HL-60 (cell line): ENCODE measurements at regions not wholly inside any gene's neighbourhood (a gene's known extent, or its start where the extent isn't known, plus 50 kb on each side); places are given as distances from the start of the nearest gene placed in this dataset.

Experiments used
- DNase-seq, 2 experiments: peaks; one replicate each; pipeline ENCODE4 v3.0.0-alpha.2; 2010 to 2020; ENCODE audit warnings: low read depth in 1 of 2, low spot score in 1 of 2
- H3K27ac ChIP-seq: fragments of 250-450 bp; sonication (Bioruptor Pico); replicated peaks from 2 replicates; pipeline ENCODE4 v1.5.1; 2020; ENCODE audit warnings: mild to moderate bottlenecking, moderate library complexity
- H3K27me3 ChIP-seq: fragments of 250-450 bp; sonication (Bioruptor Pico); 2 replicates; pipeline ENCODE4 v1.5.1; 2021; ENCODE audit warnings: mild to moderate bottlenecking, moderate library complexity; ENCODE audit not compliant: insufficient read depth, poor library complexity, severe bottlenecking
- H3K4me3 ChIP-seq: replicated peaks from 2 replicates; pipeline ENCODE4 v1.5.1; 2011; ENCODE audit warnings: mild to moderate bottlenecking, control low read depth, low read length; ENCODE audit not compliant: insufficient read depth
- GABPA ChIP-seq: IDR thresholded peaks from 2 replicates; pipeline ENCODE4 v1.6.1; 2012; ENCODE audit warnings: low read depth
- POLR2AphosphoS5 ChIP-seq: IDR thresholded peaks from 2 replicates; pipeline ENCODE4 v1.6.1; 2012; ENCODE audit warnings: low read depth
- SPI1 ChIP-seq: IDR thresholded peaks from 2 replicates; pipeline ENCODE4 v1.6.1; 2012; ENCODE audit warnings: low read depth, mild to moderate bottlenecking, borderline replicate concordance
- TF ChIP-seq, protein P1 (sequence below): IDR thresholded peaks from one replicate; pipeline ENCODE4 v1.5.1; 2011; ENCODE audit warnings: low read length, control low read depth, inconsistent platforms; ENCODE audit not compliant: insufficient read depth
- TF ChIP-seq, protein P2 (sequence below): IDR thresholded peaks from 2 replicates; pipeline ENCODE4 v1.6.1; 2012; ENCODE audit warnings: low read depth; ENCODE audit not compliant: insufficient replicate concordance

DNA sequence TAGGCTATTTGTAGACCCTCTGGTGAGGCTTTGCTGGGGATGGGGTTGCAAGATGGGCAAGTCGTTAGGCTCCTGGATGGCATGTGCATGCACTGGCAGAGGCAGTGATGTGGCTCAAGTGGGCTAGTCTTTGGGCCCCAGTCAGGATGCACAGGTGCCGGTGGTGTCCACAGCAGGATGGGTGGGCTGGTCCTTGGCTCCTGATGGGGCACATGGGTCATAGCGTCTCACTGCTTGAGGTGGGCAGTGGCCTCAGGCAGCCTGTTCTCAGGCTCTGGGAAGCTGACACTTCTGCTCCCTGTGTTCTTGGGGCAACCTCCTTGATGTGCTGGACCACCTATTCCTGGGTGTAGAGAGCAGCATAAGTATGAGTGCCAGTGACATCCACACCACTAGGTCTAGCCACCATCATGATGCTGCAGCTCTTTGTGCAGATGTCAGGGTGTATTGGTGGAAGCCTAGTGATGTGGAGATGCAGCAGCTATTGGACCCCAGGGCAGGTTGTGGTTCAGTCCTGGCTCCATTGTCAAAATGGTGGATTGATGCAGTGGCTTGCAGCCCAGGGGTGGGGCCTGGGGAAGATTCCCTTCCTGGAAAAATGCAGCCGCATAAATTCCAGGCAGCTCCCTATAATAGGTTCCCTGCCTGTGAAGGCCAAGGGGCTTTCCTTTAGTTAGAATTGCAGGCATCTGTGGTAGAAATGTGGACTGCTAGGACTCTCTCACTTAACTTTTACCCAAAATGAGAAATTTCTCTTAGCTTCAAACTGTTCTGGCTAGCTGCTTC, 742.5 kb upstream of the MDGA2 start:
- no peaks in the 10 kb centered on the region for H3K27me3 ChIP-seq
- TF ChIP-seq, protein P1, sequence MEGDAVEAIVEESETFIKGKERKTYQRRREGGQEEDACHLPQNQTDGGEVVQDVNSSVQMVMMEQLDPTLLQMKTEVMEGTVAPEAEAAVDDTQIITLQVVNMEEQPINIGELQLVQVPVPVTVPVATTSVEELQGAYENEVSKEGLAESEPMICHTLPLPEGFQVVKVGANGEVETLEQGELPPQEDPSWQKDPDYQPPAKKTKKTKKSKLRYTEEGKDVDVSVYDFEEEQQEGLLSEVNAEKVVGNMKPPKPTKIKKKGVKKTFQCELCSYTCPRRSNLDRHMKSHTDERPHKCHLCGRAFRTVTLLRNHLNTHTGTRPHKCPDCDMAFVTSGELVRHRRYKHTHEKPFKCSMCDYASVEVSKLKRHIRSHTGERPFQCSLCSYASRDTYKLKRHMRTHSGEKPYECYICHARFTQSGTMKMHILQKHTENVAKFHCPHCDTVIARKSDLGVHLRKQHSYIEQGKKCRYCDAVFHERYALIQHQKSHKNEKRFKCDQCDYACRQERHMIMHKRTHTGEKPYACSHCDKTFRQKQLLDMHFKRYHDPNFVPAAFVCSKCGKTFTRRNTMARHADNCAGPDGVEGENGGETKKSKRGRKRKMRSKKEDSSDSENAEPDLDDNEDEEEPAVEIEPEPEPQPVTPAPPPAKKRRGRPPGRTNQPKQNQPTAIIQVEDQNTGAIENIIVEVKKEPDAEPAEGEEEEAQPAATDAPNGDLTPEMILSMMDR: no peak
- no peak for TF ChIP-seq POLR2AphosphoS5
- no peak for TF ChIP-seq GABPA
- TF ChIP-seq, protein P2, sequence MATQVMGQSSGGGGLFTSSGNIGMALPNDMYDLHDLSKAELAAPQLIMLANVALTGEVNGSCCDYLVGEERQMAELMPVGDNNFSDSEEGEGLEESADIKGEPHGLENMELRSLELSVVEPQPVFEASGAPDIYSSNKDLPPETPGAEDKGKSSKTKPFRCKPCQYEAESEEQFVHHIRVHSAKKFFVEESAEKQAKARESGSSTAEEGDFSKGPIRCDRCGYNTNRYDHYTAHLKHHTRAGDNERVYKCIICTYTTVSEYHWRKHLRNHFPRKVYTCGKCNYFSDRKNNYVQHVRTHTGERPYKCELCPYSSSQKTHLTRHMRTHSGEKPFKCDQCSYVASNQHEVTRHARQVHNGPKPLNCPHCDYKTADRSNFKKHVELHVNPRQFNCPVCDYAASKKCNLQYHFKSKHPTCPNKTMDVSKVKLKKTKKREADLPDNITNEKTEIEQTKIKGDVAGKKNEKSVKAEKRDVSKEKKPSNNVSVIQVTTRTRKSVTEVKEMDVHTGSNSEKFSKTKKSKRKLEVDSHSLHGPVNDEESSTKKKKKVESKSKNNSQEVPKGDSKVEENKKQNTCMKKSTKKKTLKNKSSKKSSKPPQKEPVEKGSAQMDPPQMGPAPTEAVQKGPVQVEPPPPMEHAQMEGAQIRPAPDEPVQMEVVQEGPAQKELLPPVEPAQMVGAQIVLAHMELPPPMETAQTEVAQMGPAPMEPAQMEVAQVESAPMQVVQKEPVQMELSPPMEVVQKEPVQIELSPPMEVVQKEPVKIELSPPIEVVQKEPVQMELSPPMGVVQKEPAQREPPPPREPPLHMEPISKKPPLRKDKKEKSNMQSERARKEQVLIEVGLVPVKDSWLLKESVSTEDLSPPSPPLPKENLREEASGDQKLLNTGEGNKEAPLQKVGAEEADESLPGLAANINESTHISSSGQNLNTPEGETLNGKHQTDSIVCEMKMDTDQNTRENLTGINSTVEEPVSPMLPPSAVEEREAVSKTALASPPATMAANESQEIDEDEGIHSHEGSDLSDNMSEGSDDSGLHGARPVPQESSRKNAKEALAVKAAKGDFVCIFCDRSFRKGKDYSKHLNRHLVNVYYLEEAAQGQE: no peak
- TF ChIP-seq SPI1: no peak
- H3K27ac ChIP-seq: no peak overlapping the region
- no peak overlapping the region for H3K4me3 ChIP-seq
- no peak for DNase-seq

DNA sequence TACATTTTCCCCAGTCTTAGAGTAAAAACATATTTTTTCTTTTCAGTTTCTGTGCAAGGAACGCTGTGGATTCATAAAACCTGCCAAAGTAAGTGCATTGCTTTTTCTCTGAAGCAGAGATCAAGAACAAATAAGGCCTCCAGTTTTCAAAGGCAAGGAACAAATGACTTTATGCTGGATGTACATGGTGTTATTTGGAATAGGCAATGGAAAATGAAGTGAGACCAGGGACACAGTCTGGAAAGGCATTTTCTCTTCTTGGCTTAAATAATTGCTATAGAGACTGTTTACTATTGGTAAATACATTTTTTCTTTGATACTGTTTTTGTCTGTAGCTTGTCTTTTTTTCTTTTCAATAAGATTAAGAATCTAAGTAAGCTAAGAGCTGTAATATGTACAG, 725.9 kb upstream of the MDGA2 start:
- no peak for DNase-seq
- no peak overlapping the region for H3K27ac ChIP-seq
- H3K27me3 ChIP-seq: no peaks in the 10 kb centered on the region
- no peak for TF ChIP-seq GABPA
- H3K4me3 ChIP-seq: no peak overlapping the region

DNA sequence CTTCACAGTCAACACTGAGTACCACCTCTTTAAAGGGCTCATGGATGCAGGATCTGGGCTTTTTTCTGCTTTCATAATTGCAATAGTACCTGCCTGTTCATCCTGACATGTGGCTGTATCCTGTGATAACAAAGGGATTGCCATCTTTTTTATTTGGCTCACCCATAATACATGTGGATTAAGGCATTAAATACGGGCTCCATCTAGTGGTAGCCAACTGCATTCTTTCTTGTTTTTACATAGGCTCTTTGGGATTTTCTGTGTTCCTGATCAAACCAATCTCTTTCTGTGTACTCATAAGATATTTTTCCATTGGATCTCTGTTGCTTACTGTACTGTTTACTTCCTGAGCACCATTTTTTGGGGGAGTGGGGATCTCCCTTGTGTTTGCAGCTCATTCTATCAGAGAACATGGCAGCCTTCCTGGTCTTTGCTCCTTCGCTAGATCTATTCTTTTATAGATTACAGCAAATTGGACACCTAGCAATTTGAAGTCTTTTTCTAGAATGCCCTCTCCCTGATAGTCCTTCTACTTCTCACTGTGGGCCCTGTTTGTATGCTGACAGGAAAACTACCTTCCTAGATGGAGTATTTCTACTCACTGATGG, 723.4 kb upstream of the MDGA2 start:
- DNase-seq: peak in 1 of 2 experiments; percentile 5
- H3K4me3 ChIP-seq: no peak overlapping the region
- TF ChIP-seq SPI1 (no peak), GABPA (no peak), POLR2AphosphoS5 (no peak)
- TF ChIP-seq, protein P2: no peak
- TF ChIP-seq, protein P1: peak; percentile 60
- H3K27ac ChIP-seq: no peak overlapping the region
- no peaks in the 10 kb centered on the region for H3K27me3 ChIP-seq

DNA sequence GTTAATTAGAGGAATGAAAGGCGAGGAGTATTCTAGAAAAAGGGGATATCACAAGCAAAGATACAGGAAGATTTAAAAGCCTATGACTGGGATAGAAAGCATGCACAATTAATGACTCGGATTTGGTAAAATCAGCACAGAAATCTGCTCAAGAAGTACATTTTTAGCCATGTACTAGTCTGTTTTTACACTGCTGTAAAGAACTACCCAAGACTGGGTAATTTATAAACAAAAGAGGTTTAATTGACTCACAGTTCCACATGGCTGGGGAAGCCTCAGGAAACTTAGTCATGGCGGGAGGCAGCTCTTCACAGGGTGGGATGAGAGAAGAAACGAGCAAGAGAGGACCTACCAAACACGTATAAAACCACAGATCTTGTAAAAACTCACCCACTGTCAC, 716.3 kb upstream of the MDGA2 start:
- no peak for TF ChIP-seq POLR2AphosphoS5
- TF ChIP-seq, protein P1: no peak
- TF ChIP-seq SPI1: no peak
- no peak for TF ChIP-seq GABPA
- TF ChIP-seq, protein P2: no peak
- Histone ChIP-seq H3K27ac (no peak overlapping the region), H3K27me3 (no peaks in the 10 kb centered on the region), H3K4me3 (no peak overlapping the region)
- no peak for DNase-seq
